ENCODE measurements at regions not wholly inside any gene's neighbourhood (a gene's known extent, or its start where the extent isn't known, plus 50 kb on each side); places are given as distances from the start of the nearest gene placed in this dataset.

DNA sequence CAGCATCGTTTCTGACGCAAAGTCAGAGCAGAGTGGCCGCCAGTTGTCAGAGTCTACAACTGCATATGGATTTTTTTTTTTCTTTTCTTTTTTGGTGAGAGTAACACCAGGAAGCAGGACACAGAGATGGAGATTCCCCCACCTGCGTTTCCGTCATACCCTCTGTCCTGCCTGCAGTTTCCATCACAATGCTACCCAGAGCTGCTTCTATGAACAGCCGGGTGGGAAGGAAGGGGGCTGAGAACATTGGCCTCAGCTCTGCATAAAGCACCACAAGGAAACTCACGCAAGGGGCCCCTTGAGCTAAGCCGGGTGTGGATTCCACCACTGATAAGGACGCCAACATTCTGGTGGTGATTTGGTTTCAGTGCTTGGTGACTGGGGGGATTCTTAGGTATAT, 183.5 kb upstream of the AFDN start:
- no peak for DNase-seq (ENCODE audit: extremely low read depth, low read depth, low spot score)

DNA sequence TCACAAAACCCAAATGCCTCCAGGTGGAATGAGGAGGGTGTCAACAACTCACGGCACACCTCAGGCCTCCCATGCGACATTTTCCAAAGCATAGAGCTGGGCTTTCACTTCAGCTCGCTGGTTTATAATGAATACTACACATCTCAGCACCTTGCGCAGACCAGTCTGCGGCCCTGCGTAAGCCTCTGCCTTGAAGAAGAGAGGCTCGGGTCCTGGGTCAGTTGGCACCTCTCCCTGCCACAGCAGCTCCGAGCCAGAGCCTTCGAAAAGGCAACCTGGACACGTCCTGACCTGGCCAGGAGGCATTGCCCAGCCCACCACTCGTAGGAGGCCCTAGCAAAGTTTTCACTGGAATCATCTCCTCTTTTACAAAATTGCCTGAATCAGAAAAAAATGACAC, 183.0 kb upstream of the AFDN start:
- DNase-seq (ENCODE audit: extremely low read depth, low read depth, low spot score), result no peak

DNA sequence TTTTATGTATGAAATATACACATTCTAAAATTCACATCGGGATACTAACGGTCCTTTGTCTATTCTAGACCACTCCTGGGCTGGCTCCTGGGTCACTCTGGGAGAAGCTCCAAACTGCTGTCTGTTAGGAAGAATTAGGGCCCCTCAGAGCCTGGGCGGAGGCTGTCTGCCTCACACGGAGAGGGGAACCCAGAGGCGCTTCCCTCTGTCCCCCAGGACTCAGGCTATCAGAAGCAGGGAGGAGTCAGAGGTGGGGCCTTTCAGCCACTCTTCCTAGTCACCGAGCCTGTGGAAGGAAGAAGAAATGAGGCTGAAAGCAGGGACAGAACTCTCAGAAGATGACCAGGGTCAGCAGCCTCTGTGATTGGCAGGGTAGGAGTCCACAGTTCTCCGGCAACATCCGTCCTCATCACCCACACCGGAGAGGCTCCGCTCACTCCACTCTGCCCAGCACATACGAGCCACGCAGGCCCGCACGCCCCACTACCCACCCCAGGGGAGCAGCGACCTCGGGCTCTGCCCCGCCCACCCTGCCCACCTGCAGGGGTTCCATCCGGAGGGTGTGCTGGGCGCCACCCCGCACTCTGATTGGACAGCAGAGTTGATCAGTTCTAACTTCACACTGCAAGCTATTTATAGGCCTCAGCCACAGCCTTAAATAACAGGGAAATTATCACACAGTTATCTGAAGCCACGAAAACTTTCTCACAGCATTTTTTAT, 182.1 kb upstream of the AFDN start:
- DNase-seq (ENCODE audit: extremely low read depth, low read depth, low spot score), result no peak

DNA sequence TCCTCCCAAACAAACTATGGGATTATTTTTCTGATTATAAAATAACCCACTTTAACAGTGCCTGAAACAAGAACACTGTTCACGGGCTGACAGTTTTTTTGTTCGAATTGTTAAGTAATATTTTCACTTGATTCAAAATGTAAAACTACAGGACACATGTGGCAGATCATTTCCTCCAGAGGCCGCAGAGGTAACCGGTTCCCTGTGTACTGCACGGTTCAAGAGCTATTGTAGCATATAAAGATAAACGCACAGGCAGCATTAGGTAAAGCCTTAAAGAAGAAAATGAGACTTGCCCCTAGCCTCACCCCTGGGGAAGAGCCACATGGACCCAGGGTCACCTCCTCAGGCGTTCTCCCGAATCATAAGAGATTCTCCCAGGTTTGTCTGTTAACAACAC, 181.3 kb upstream of the AFDN start:
- no peak for DNase-seq (ENCODE audit: extremely low read depth, low read depth, low spot score)

DNA sequence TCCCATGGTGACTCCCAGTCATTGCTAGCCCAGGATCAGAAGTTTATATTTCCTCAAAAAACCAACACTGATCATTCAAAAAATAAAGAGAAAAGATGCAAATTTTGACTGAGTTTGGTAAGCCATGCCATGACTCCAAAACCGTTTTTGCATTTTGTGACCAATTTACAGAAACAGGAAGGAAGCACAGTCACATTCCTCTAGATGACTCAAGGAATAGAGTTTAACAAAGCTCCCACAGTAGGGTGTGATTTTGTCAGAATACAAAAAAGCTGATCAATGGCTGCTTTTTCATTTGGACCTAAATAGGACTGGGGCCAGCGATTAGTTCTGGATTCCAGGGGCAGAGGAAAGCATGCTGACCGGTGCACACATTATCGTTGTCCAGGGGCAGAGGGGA, 179.4 kb upstream of the AFDN start:
- no peak for DNase-seq (ENCODE audit: extremely low read depth, low read depth, low spot score)

DNA sequence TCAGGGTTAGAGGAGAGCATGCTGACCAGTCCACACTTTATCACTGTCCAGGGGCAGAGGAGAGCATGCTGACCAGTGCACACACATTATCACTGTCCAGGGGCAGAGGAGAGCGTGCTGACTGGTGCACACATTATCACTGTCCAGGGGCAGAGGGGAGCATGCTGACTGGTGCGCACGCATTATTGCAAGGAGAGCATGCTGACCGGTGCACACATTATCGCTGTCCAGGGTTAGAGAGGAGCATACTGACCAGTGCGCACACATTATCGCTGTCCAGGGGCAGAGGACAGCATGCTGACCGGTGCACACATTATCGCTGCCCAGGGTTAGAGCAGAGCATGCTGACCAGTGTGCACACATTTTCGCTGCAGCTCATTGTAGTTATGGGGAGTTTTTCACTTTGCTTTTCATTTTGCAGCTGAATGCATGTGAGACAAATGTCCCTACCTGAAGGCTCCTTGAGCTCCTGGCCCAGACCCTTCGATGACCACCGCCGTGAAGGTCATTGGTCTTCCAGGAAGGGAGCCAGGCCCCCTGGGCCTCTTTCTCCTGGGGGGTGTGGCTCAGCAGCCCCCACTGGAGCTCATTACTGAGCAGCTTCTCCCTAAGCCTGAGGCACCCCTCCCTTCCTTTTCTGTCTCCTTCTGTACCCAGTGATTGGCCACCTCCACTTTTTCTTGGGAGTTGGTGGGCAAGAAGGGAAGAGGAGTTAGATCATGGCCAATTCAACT, 178.8 kb upstream of the AFDN start:
- DNase-seq (ENCODE audit: extremely low read depth, low read depth, low spot score), result no peak

GRCh38 chr6:167648501-167649278, 178.0 kb upstream of the AFDN start:
- no peak for DNase-seq (ENCODE audit: extremely low read depth, low read depth, low spot score)

DNA sequence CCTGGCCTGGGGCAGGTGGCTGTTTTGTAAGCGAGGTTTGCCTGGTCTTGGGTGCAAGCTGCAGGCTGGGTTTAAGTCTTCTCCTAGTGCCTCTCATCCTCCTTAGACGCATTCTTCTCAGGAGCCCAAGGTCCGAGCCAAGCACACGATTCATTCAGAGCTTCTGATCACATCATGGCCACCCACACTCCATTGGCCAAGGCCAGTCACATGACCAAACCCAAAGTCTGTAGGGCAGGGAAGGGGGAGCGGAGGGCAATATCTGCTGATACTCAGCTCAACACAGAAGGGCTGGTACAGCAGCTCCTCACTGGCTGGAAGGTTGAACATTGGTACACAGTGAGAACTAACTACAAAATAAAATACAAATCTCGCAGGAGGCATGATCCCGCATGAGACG, 177.2 kb upstream of the AFDN start:
- DNase-seq (ENCODE audit: extremely low read depth, low read depth, low spot score), result no peak

DNA sequence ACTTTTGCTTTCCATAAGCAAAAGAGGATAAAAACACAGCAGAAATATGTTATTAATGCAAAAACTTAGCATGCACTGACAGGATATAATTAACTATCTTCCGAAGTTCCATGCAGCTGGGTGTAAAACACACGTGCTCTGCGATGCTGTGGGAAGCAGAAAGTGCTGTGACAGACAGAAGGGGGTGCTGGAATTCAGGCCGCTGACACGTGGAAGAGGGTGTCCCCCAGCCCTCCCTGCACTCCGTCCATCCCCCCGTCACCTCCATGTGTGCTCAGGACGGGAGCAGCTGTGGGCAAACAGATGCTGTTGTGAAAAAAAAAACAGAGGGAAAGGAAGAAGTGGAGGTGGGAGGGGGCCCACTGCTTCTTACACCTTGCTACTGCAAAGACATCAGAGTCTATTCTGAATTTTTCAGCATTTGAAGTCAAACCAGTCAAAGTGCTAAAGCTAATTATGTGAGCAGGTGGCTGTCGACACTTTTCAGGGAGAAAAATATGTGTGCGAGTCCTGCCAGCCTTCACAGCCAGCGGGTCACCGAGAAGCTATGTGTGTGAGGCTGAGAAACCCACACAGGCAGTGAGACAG, 175.9 kb upstream of the AFDN start:
- no peak for DNase-seq (ENCODE audit: extremely low read depth, low read depth, low spot score)

GRCh38 chr6:167651318-167652041, 175.2 kb upstream of the AFDN start:
- DNase-seq (ENCODE audit: extremely low read depth, low read depth, low spot score), result no peak

DNA sequence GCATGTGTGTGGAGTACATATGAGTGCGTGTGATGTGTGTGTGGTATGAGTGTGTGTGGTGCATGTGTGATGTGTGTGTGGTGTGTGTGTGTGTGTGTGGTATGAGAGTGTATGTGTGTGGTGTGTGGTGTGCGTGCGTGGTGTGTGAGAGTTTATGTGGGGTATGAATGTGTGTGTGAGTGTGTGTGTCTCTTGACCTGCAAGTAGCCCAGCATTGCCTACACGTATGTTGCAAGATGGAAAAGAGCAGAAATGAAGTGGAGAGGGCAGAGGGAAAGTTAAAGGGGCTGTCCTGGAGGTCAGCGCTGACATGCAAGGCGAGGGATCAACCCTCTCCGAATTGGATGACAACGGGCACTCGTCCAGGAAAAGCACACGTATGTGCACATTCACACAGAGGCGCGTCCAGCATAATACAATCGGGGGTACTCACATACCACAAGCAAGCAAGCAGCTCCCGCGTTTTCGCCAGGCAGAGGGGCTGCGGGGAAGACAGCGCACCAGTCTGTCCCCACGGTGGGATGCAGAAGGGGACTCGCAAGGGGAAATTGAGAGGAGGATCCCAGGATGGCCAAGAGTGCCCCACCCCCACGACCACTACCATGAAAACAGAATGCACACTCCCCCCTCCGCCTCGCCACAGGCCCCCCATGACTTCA, 174.5 kb upstream of the AFDN start:
- no peak for DNase-seq (ENCODE audit: extremely low read depth, low read depth, low spot score)

- DNase-seq (ENCODE audit: extremely low read depth, low read depth, low spot score), result no peak
Measured at GRCh38 chr6:167652701-167653095, 174.0 kb upstream of the AFDN start.

- no peak for DNase-seq (ENCODE audit: extremely low read depth, low read depth, low spot score)
Measured at GRCh38 chr6:167653561-167653960, 173.2 kb upstream of the AFDN start.

GRCh38 chr6:167654389-167654788, 172.3 kb upstream of the AFDN start:
- no peak for DNase-seq (ENCODE audit: extremely low read depth, low read depth, low spot score)

DNA sequence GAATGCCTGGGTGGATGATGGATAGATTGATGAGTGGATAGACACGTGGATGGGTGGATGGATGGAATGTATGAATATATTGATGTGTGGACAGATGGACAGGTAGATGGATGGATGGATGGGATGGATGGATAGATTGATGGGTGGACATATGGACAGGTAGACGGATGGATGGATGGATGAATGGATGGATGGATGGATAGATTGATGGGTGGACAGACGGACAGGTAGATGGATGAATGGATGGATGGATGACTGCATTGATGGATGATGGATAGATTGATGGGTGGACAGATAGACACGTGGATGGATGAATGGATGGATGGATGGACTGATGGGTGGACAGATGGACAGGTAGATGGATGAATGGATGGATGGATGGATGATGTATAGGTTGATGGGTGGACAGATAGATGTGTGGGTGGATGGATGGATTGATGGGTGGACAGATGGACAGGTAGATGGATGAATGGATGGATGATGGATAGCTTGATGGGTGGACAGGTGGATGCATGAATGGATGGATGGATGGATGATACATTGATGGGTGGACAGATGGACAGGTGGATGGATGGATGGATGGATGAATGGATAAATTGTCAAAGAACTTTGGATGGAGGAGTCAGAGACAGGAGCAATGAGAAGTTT, 171.4 kb upstream of the AFDN start:
- no peak for DNase-seq (ENCODE audit: extremely low read depth, low read depth, low spot score)

DNA sequence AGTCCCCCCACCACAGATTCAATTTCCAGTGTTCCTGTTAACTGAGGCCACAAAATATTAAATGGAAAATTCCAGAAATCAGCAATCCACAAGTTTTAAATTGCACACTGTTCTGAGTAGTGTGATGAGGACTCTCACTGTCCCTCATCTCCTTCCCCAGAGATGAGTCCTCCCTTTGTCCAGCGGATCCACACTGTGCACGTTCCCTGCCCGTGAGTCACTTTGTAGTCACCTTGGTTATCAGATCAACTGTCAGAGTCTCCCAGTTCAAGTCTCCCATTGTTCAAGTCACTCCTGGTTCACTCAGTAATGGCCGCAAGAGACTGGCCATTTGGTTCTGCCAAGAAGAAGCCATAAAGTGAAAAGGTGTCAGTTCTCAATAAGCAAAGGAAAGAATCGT, 168.6 kb upstream of the AFDN start:
- DNase-seq (ENCODE audit: extremely low read depth, low read depth, low spot score), result no peak

- no peak for DNase-seq (ENCODE audit: extremely low read depth, low read depth, low spot score)
Measured at GRCh38 chr6:167659046-167659445, 167.7 kb upstream of the AFDN start.

DNA sequence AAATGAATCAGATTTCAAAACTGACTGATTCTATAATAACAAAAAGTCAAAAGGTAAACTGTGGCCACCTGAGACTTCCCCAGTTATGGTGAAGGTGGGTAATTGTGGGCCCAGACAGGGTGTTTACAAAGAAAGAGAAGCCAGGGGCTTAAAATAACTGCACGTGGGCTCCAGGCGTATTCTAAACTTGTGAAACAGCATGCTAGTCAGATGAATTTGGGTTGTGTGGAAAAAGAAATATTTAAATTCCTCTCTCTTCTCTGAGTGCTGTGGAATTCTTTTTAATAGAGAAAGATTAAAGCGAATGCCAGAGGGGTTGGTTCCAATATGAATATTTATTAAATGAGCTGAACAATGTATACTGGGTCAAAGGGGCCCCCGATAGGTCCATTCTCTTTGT, 166.3 kb upstream of the AFDN start:
- DNase-seq (ENCODE audit: extremely low read depth, low read depth, low spot score), result no peak

DNA sequence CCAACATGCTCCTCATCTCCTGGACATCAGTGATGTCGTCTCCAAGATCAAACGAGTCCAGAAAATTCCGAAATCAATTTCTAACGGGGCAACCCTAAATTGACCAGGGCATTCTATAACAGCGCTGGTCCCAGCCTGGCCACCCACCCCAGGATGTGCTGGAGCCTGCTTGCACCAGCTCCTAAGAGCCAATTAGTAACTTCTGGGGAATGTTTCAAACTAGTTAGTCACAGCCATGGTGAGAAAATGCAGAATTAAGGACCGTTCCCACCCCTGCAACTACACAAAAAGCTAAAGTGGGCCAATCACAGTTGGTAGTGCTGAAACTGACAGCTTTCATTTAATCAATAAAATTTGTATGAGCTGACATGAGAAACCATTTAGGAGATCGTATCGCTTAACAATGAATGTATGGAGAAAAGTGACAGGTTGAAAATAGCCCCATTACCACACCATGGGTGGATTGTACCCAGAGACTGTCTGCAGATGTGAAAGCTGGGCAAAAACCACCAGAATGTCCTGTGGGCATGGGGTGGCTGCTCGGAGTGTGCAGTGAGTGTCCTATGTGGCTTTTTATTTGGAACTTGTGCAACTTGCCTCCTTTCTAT, 165.7 kb upstream of the AFDN start:
- DNase-seq (ENCODE audit: extremely low read depth, low read depth, low spot score), result no peak

All from glomerular endothelial cell (primary cell).